Retinal pigment epithelial cell (primary cell): ENCODE measurements at regions not wholly inside any gene's neighbourhood (a gene's known extent, or its start where the extent isn't known, plus 50 kb on each side); places are given as distances from the start of the nearest gene placed in this dataset.

Experiments used
- DNase-seq: peaks from one replicate; pipeline ENCODE4 v3.0.0-alpha.2; 2010; ENCODE audit warnings: low read depth
- H3K4me3 ChIP-seq: 2 replicates; pipeline ENCODE4 v1.5.1; 2011; ENCODE audit warnings: mild to moderate bottlenecking, low read length, control low read depth, moderate library complexity
- CTCF ChIP-seq: conservative IDR thresholded peaks from 2 replicates; pipeline ENCODE4 v1.5.1; 2011; ENCODE audit warnings: low read depth, low read length, control low read depth, inconsistent platforms

- no peak overlapping the region for H3K4me3 ChIP-seq
- no peak for DNase-seq
These were observed 621.2 kb downstream of the GALR1 start for GRCh38 chr18:77870894-77871293.

GRCh38 chr18:77872166-77872565 lies 622.5 kb downstream of the GALR1 start:
- no peak overlapping the region for H3K4me3 ChIP-seq
- no peak for TF ChIP-seq CTCF
- no peak for DNase-seq

More at GRCh38 chr18:77870894-77871293, 621.2 kb downstream of the GALR1 start:
- no peak for TF ChIP-seq CTCF

- H3K4me3 ChIP-seq, result no peak overlapping the region
- no peak for DNase-seq
- no peak for TF ChIP-seq CTCF
These were observed 626.7 kb downstream of the GALR1 start for GRCh38 chr18:77876319-77876865.

GRCh38 chr18:77879829-77880228 lies 630.2 kb downstream of the GALR1 start:
- no peak overlapping the region for H3K4me3 ChIP-seq
- DNase-seq, result no peak
- TF ChIP-seq CTCF, result no peak

GRCh38 chr18:77884454-77884853 lies 634.8 kb downstream of the GALR1 start:
- TF ChIP-seq CTCF, result no peak
- no peak for DNase-seq
- H3K4me3 ChIP-seq, result no peak overlapping the region

GRCh38 chr18:77894060-77894459 lies 644.4 kb downstream of the GALR1 start:
- no peak for DNase-seq
- no peak overlapping the region for H3K4me3 ChIP-seq
- no peak for TF ChIP-seq CTCF

GRCh38 chr18:77895250-77895649 lies 645.6 kb downstream of the GALR1 start:
- TF ChIP-seq CTCF, result no peak
- DNase-seq, result no peak
- no peak overlapping the region for H3K4me3 ChIP-seq
